ENCODE measurements at regions not wholly inside any gene's neighbourhood (a gene's known extent, or its start where the extent isn't known, plus 50 kb on each side); places are given as distances from the start of the nearest gene placed in this dataset.

DNA sequence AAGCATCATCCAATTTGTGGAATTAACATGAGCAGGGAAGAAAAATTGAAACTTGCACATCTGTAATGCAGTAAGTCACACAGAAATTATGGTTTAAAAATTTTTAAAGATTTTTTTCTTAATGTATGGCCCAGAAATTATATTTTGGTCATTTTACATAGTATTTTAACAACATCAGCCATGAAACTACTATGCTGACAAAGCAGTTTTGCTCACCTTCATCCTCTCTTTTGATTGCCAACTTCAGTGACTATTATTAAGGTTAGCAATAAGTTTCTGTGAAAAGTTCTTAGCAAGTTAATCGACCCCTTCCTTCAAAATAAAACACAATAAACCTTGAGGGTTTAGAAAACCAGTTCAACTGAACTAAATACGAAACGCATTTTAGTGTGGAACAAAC, 1347.0 kb downstream of the EPHA7 start:
- Histone ChIP-seq H3K36me3 (ENCODE audit: control insufficient read depth, insufficient read depth, low read length) (no peaks in the 10 kb centered on the region), H3K9me3 (ENCODE audit: control insufficient read depth, insufficient read depth, low read length) (no peaks in the 10 kb centered on the region), H3K4me1 (ENCODE audit: control insufficient read depth, insufficient read depth, low read length) (no peaks in the 10 kb centered on the region), H3K4me3 (ENCODE audit: low read depth, low read length) (no peak overlapping the region), H3K27me3 (ENCODE audit: control insufficient read depth, insufficient read depth, low read length) (no peaks in the 10 kb centered on the region), H3K27ac (ENCODE audit: low read depth, low read length) (no peak overlapping the region)
- no CpG with 5 or more reads among the region's 3 CpGs for WGBS (ENCODE audit: insufficient coverage)
- no peak for DNase-seq (ENCODE audit: low read depth in 4 of 6, low spot score in 6 of 6)

DNA sequence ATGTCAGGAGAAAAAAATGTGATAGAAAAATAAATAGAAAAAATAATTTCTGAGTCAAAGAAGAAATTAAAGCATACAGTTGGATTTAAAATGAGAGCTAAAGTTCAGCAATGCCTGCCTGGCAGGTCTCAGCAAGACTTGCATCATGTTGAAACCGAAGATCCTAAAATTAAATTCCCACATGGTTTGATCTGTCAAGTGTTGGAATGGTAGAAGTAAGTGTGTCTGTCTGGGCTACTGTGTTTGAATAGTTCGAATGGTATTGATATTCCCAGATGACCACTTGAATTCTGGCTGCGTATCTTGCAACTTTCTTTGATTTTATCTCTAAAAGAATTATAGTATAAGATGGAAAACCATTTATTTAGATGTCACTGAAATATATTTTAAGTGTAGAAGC, 1349.6 kb downstream of the EPHA7 start:
- 83% methylated on average over 1 of the region's 3 CpGs for WGBS (ENCODE audit: insufficient coverage)
- H3K9me3 ChIP-seq (ENCODE audit: control insufficient read depth, insufficient read depth, low read length): no peaks in the 10 kb centered on the region
- no peak for DNase-seq (ENCODE audit: low read depth in 4 of 6, low spot score in 6 of 6)
- no peaks in the 10 kb centered on the region for H3K4me1 ChIP-seq (ENCODE audit: control insufficient read depth, insufficient read depth, low read length)
- no peaks in the 10 kb centered on the region for H3K27me3 ChIP-seq (ENCODE audit: control insufficient read depth, insufficient read depth, low read length)
- no peak overlapping the region for H3K27ac ChIP-seq (ENCODE audit: low read depth, low read length)
- no peak overlapping the region for H3K4me3 ChIP-seq (ENCODE audit: low read depth, low read length)
- no peaks in the 10 kb centered on the region for H3K36me3 ChIP-seq (ENCODE audit: control insufficient read depth, insufficient read depth, low read length)

DNA sequence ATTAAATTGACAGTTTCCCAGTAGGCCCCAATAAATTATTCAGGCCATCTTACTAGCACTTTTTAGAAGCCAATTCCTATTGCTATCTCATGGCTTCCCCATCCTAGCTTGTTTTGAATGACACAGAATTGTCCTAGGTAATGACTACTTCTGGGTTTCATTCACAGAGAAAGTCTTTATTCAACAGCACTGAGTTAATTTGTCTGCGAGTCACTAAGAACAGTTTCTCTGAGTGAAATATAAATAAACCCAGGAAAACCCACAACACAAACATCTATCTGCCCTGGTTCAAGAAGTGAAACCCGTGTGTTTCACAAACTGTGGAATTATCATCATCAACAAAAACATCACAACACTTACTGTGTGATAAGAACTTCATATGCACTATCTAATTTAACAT, 1366.8 kb downstream of the EPHA7 start:
- no peaks in the 10 kb centered on the region for H3K36me3 ChIP-seq (ENCODE audit: control insufficient read depth, insufficient read depth, low read length)
- no peak overlapping the region for H3K4me3 ChIP-seq (ENCODE audit: low read depth, low read length)
- no peak overlapping the region for H3K27ac ChIP-seq (ENCODE audit: low read depth, low read length)
- H3K9me3 ChIP-seq (ENCODE audit: control insufficient read depth, insufficient read depth, low read length): no peaks in the 10 kb centered on the region
- no peak for DNase-seq (ENCODE audit: low read depth in 4 of 6, low spot score in 6 of 6)
- no peaks in the 10 kb centered on the region for H3K27me3 ChIP-seq (ENCODE audit: control insufficient read depth, insufficient read depth, low read length)
- no peaks in the 10 kb centered on the region for H3K4me1 ChIP-seq (ENCODE audit: control insufficient read depth, insufficient read depth, low read length)
- WGBS (ENCODE audit: insufficient coverage): 50% methylated on average over 2 of the region's 2 CpGs

DNA sequence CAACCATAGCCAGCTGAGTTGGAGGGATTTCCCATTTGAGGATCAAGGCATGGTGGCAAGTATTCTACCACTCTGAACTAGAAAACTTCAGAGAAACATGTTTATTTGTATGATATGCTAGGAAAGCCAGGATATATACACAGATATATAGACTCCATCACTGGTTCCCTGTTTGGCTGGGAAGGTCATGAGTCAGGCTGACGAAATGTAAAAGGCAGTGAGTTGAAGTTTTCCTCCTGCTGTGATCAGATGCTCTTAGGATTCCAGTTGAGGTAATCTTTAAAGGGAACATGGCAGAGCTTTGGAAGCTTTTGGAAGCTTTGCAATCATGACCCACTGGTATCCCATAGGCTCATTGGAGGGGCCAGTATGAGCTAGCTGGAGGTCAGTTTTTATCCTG, 1369.1 kb downstream of the EPHA7 start:
- H3K4me1 ChIP-seq (ENCODE audit: control insufficient read depth, insufficient read depth, low read length): no peaks in the 10 kb centered on the region
- no peak overlapping the region for H3K4me3 ChIP-seq (ENCODE audit: low read depth, low read length)
- WGBS (ENCODE audit: insufficient coverage): no CpG with 5 or more reads among the region's 1 CpG
- no peaks in the 10 kb centered on the region for H3K9me3 ChIP-seq (ENCODE audit: control insufficient read depth, insufficient read depth, low read length)
- no peaks in the 10 kb centered on the region for H3K36me3 ChIP-seq (ENCODE audit: control insufficient read depth, insufficient read depth, low read length)
- DNase-seq (ENCODE audit: low read depth in 4 of 6, low spot score in 6 of 6): no peak
- H3K27ac ChIP-seq (ENCODE audit: low read depth, low read length): no peak overlapping the region
- no peaks in the 10 kb centered on the region for H3K27me3 ChIP-seq (ENCODE audit: control insufficient read depth, insufficient read depth, low read length)

DNA sequence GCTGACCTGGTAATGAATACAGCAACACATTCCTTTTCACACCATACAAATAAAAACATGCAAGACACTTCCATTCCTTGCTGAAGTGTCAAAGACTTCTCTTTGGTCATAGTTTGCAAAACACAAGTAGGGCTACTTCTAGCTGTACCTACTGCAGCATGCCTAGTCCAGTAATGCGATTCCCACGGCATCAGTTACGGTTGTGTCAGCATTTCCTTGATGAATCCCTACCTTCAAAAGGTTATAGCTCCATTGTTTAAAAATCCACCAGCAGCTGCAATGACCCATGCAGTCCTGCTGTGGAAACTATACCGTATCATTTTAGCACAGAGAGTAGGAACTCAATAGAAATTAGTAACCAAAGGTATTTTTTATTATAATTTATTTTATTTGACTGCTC, 1371.5 kb downstream of the EPHA7 start:
- no peaks in the 10 kb centered on the region for H3K36me3 ChIP-seq (ENCODE audit: control insufficient read depth, insufficient read depth, low read length)
- H3K4me1 ChIP-seq (ENCODE audit: control insufficient read depth, insufficient read depth, low read length): no peaks in the 10 kb centered on the region
- 36% methylated on average over 3 of the region's 4 CpGs for WGBS (ENCODE audit: insufficient coverage)
- H3K9me3 ChIP-seq (ENCODE audit: control insufficient read depth, insufficient read depth, low read length): no peaks in the 10 kb centered on the region
- no peak overlapping the region for H3K4me3 ChIP-seq (ENCODE audit: low read depth, low read length)
- DNase-seq (ENCODE audit: low read depth in 4 of 6, low spot score in 6 of 6): peak in 2 of 6 donors; percentile 13 to 61
- no peak overlapping the region for H3K27ac ChIP-seq (ENCODE audit: low read depth, low read length)
- H3K27me3 ChIP-seq (ENCODE audit: control insufficient read depth, insufficient read depth, low read length): no peaks in the 10 kb centered on the region

DNA sequence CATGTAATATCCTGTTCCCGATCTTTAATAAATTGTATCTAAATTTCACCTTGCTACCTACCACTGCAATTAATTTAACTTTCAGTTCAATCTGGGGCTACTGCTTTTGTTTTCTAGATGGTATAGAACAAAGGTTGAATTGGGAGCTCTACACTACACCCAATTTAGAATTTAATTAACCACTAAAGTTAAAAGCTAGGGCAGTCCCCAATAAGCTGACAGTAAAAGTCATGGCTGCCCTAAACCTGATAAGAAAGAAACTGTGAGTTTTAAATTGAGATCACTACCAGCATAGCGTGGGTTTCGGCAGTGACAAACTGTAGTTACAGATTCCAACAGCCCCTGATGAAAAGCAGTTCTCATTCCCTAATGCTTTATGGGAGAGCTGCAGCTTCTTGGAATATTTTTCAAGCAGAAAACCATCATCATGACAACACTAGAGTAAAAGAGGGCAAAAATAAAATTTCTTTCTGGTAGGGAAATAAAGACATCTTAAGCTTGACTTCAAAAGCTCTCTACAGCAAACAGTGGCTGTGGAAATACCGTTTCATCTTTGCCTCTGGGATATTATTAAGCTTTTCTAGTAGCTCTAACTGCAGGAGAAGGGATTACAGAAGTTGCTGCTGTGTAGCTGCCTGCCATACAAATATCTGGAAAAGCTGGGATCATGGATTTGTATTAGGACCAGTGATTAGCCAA, 1372.1 kb downstream of the EPHA7 start:
- Histone ChIP-seq H3K9me3 (ENCODE audit: control insufficient read depth, insufficient read depth, low read length) (no peaks in the 10 kb centered on the region), H3K36me3 (ENCODE audit: control insufficient read depth, insufficient read depth, low read length) (no peaks in the 10 kb centered on the region), H3K27me3 (ENCODE audit: control insufficient read depth, insufficient read depth, low read length) (no peaks in the 10 kb centered on the region), H3K4me1 (ENCODE audit: control insufficient read depth, insufficient read depth, low read length) (no peaks in the 10 kb centered on the region), H3K27ac (ENCODE audit: low read depth, low read length) (no peak overlapping the region), H3K4me3 (ENCODE audit: low read depth, low read length) (no peak overlapping the region)
- DNase-seq (ENCODE audit: low read depth in 4 of 6, low spot score in 6 of 6): peak in 2 of 6 donors; percentile 18 to 70
- WGBS (ENCODE audit: insufficient coverage): no CpG with 5 or more reads among the region's 4 CpGs

DNA sequence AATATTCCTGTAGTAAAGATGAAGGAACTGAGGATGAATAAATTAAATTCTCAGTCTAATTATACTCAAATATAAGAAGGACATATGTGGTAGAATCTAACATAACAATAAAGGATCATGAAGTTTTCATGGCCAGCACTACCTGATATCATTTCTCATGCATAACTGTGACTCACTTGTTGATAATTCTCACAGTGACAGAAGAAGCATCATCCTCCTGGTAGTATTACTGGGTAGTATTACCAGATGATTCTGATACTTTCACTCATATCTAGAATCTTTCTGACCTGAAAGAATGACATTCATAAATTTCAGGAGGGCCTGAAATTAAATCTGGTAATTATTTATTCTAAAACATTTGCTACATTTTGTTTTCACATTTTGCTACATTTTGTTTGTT, 1375.0 kb downstream of the EPHA7 start:
- no peaks in the 10 kb centered on the region for H3K4me1 ChIP-seq (ENCODE audit: control insufficient read depth, insufficient read depth, low read length)
- DNase-seq (ENCODE audit: low read depth in 4 of 6, low spot score in 6 of 6): no peak
- no peaks in the 10 kb centered on the region for H3K9me3 ChIP-seq (ENCODE audit: control insufficient read depth, insufficient read depth, low read length)
- no peaks in the 10 kb centered on the region for H3K36me3 ChIP-seq (ENCODE audit: control insufficient read depth, insufficient read depth, low read length)
- H3K27me3 ChIP-seq (ENCODE audit: control insufficient read depth, insufficient read depth, low read length): no peaks in the 10 kb centered on the region
- no peak overlapping the region for H3K4me3 ChIP-seq (ENCODE audit: low read depth, low read length)
- no peak overlapping the region for H3K27ac ChIP-seq (ENCODE audit: low read depth, low read length)

DNA sequence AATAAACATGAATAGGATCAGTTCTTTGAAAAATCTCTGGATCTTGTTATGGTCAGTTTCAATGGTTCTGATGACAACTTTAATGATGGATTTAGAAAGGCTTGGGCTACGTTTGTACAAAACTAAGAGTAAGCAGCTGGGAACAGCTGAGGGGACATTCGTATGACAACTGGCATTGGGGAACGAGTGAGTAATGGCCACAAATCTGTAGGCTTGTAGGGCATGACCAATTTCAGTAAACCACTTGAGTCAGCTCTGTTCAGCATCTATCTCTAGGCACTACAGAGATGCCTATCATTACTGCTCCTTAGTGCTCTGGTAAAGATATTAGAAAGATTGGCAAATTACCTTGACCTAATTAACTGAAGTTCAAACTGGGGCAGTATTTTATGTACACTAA, 1375.6 kb downstream of the EPHA7 start:
- DNase-seq (ENCODE audit: low read depth in 4 of 6, low spot score in 6 of 6): no peak
- no peaks in the 10 kb centered on the region for H3K36me3 ChIP-seq (ENCODE audit: control insufficient read depth, insufficient read depth, low read length)
- no peaks in the 10 kb centered on the region for H3K9me3 ChIP-seq (ENCODE audit: control insufficient read depth, insufficient read depth, low read length)
- H3K27ac ChIP-seq (ENCODE audit: low read depth, low read length): no peak overlapping the region
- H3K4me3 ChIP-seq (ENCODE audit: low read depth, low read length): no peak overlapping the region
- WGBS (ENCODE audit: insufficient coverage): 59% methylated on average over 3 of the region's 3 CpGs
- H3K27me3 ChIP-seq (ENCODE audit: control insufficient read depth, insufficient read depth, low read length): no peaks in the 10 kb centered on the region
- no peaks in the 10 kb centered on the region for H3K4me1 ChIP-seq (ENCODE audit: control insufficient read depth, insufficient read depth, low read length)

DNA sequence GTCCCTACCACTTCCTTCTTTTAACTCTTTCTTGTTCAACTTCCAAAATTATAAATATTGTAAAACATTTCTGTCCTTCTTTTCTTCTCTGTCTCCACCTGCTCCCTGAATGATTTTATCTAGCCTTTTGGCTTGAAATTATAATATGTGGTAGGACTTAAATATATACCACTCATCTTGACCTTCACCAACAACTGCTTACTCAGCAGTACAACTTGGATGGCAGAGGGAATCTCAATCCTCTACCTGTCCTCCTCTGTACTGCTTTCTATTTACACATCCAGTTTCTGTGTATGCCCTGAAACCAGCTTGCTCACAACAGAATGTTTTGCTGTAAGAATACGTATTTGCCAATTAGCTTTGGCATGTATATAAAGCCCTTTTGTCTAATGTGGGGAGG, 1392.5 kb downstream of the EPHA7 start:
- WGBS (ENCODE audit: insufficient coverage): no CpG with 5 or more reads among the region's 1 CpG
- no peak overlapping the region for H3K4me3 ChIP-seq (ENCODE audit: low read depth, low read length)
- no peaks in the 10 kb centered on the region for H3K27me3 ChIP-seq (ENCODE audit: control insufficient read depth, insufficient read depth, low read length)
- H3K4me1 ChIP-seq (ENCODE audit: control insufficient read depth, insufficient read depth, low read length): no peaks in the 10 kb centered on the region
- H3K9me3 ChIP-seq (ENCODE audit: control insufficient read depth, insufficient read depth, low read length): no peaks in the 10 kb centered on the region
- no peak overlapping the region for H3K27ac ChIP-seq (ENCODE audit: low read depth, low read length)
- no peaks in the 10 kb centered on the region for H3K36me3 ChIP-seq (ENCODE audit: control insufficient read depth, insufficient read depth, low read length)
- DNase-seq (ENCODE audit: low read depth in 4 of 6, low spot score in 6 of 6): no peak

DNA sequence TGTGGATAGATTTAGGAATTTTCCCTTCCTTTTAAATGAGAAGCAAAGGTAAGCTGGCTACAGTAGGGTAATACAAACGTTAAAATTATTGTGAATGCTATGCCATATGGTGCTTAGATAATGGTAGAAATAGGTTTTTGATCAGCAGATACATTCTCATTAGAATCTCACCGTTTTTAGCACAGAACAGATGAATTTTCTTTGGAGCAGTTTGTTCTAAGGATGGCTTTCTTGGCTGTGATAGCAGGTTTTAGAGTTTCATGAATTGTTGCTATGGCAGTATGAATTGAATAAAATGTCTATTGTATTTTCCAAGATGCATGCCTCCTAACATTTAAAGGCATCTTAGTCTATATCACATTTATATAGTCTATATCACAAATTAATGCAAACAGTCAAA, 1394.5 kb downstream of the EPHA7 start:
- no CpG with 5 or more reads among the region's 2 CpGs for WGBS (ENCODE audit: insufficient coverage)
- peak in 1 of 6 donors; percentile 68 for DNase-seq (ENCODE audit: low read depth in 4 of 6, low spot score in 6 of 6)

More for the DNA sequence above, 1394.5 kb downstream of the EPHA7 start:
- Histone ChIP-seq H3K4me1 (ENCODE audit: control insufficient read depth, insufficient read depth, low read length) (no peaks in the 10 kb centered on the region), H3K36me3 (ENCODE audit: control insufficient read depth, insufficient read depth, low read length) (no peaks in the 10 kb centered on the region), H3K4me3 (ENCODE audit: low read depth, low read length) (no peak overlapping the region), H3K9me3 (ENCODE audit: control insufficient read depth, insufficient read depth, low read length) (no peaks in the 10 kb centered on the region), H3K27ac (ENCODE audit: low read depth, low read length) (no peak overlapping the region), H3K27me3 (ENCODE audit: control insufficient read depth, insufficient read depth, low read length) (no peaks in the 10 kb centered on the region)
